GM03348 (cell line): ENCODE measurements at regions not wholly inside any gene's neighbourhood (a gene's known extent, or its start where the extent isn't known, plus 50 kb on each side); places are given as distances from the start of the nearest gene placed in this dataset.

ENCODE experiments used
- DNase-seq: peaks from one replicate; pipeline ENCODE4 v3.0.0; 2012; ENCODE audit warnings: low spot score

- DNase-seq, result no peak
Observed at GRCh38 chr20:40449144-40449690, 239.8 kb downstream of the MAFB start.

- no peak for DNase-seq
Observed at GRCh38 chr20:40446888-40447287, 242.1 kb downstream of the MAFB start.

- no peak for DNase-seq
Observed at GRCh38 chr20:40444516-40444915, 244.5 kb downstream of the MAFB start.

- DNase-seq, result no peak
Observed at GRCh38 chr20:40443753-40444152, 245.3 kb downstream of the MAFB start.

- DNase-seq, result peak; percentile 25
Observed at GRCh38 chr20:40442181-40442963, 246.7 kb downstream of the MAFB start.

GRCh38 chr20:40441771-40442170 lies 247.3 kb downstream of the MAFB start:
- no peak for DNase-seq

- no peak for DNase-seq
Observed at GRCh38 chr20:40438161-40438830, 250.7 kb downstream of the MAFB start.

GRCh38 chr20:40436011-40436410 lies 253.0 kb downstream of the MAFB start:
- no peak for DNase-seq

- no peak for DNase-seq
Observed at GRCh38 chr20:40435146-40435895, 253.7 kb downstream of the MAFB start.

- no peak for DNase-seq
Observed at GRCh38 chr20:40434122-40434521, 254.9 kb downstream of the MAFB start.

- no peak for DNase-seq
Observed at GRCh38 chr20:40433341-40433861, 255.6 kb downstream of the MAFB start.

- no peak for DNase-seq
Observed at GRCh38 chr20:40431611-40432010, 257.4 kb downstream of the MAFB start.

- no peak for DNase-seq
Observed at GRCh38 chr20:40431112-40431511, 257.9 kb downstream of the MAFB start.

GRCh38 chr20:40427026-40427425 lies 262.0 kb downstream of the MAFB start:
- DNase-seq, result no peak

GRCh38 chr20:40424695-40425094 lies 264.3 kb downstream of the MAFB start:
- no peak for DNase-seq

- DNase-seq, result no peak
Observed at GRCh38 chr20:40422656-40423055, 266.4 kb downstream of the MAFB start.

GRCh38 chr20:40416274-40416673 lies 272.8 kb downstream of the MAFB start:
- DNase-seq, result no peak

GRCh38 chr20:40414843-40415615 lies 274.0 kb downstream of the MAFB start:
- DNase-seq, result no peak

- DNase-seq, result no peak
Observed at GRCh38 chr20:40410028-40410427, 279.0 kb downstream of the MAFB start.

- DNase-seq, result no peak
Observed at GRCh38 chr20:40397467-40397866, 291.6 kb downstream of the MAFB start.

- DNase-seq, result no peak
Observed at GRCh38 chr20:40393197-40394079, 295.6 kb downstream of the MAFB start.
